HG02884 (cell line): ENCODE measurements at regions not wholly inside any gene's neighbourhood (a gene's known extent, or its start where the extent isn't known, plus 50 kb on each side); places are given as distances from the start of the nearest gene placed in this dataset.
"Not testable (repeated sequence)": the region's sequence is repeated elsewhere in the genome, so short reads cannot be mapped to it uniquely, and the experiment has no call there.

Experiments
- ATAC-seq: cut with Tn5 transposase; IDR thresholded peaks from one replicate; pipeline ENCODE4 v1.9.1; 2021; ENCODE audit warnings: mild to moderate bottlenecking, moderate library complexity; ENCODE audit not compliant: unreplicated experiment

DNA sequence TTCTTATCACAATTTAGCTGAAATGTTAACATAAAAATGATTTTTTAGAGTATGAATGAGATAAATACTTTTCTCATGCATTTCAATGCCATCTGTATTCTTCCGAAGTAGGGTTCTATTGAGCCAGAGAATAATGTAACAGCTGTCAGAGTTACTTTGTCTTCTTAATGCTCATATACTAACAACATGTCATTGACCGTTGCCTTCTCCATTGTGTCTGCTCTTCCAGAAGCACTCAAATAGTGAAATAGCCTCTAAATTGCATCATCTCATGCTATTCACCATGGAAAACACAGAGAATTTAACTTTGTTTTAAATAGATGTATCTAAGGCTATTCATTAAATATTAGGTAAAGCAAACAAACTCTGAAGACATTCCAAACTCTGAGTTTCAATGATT lies 1875.9 kb upstream of the CDH9 start:
- no peak for ATAC-seq

DNA sequence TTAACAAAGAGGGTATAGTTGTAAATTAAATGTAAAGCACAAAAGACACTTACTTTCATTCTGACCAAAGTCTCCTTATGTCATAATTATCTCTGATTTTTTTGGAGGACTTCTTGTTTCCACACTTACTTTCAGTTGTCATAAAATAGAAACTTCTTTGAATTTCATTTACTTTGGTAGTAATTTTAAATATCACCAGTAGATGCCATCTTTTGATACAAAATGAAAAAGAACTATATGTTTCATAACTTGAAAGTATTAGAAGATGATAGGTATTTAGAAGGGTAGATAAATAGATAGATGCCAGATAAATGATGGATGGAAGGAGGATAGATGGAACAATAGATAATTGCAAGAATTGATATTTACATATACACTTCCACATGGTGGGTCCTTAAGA lies 1865.3 kb upstream of the CDH9 start:
- no peak for ATAC-seq

GRCh38 chr5:28896949-28897348 lies 1858.6 kb upstream of the CDH9 start:
- no peak for ATAC-seq

DNA sequence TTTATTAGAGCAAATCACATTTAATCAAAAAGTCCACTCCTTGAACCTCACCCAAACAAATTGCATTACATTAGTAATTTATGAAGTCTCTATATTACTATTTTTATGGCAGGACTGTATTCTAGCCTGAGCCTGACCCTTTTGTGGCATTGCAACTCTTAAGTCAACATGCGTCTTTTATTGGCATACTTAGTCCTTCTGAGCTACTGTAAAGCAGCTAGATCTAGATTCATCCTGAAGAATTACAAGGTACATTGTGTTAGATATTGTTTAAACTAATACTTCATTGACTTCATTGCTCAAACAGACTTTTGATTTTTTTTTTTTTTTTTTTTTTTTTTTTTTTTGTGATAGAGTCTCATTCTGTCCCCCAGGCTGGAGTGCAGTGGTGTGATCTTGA lies 1842.5 kb upstream of the CDH9 start:
- ATAC-seq: no peak

DNA sequence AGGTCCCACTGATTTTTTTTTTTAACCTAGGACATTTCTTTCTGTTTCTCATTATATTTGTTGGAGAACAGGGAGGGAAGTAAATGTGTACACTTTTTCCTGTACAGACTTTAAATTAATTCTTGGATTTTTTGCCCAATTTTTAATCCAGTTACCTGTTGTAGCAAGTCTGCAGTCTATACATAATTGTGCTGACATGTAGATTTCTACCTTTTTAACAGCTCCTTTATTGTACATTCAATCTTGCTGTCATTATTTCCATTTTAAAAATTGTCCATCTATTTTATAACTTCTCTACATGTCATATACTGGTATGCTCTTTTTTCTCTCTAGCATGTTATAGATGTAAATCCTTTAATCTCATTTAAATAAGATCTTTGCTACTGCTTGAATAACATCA lies 1838.7 kb upstream of the CDH9 start:
- no peak for ATAC-seq

- no peak for ATAC-seq
Measured at GRCh38 chr5:28864006-28864405, 1825.6 kb upstream of the CDH9 start.

DNA sequence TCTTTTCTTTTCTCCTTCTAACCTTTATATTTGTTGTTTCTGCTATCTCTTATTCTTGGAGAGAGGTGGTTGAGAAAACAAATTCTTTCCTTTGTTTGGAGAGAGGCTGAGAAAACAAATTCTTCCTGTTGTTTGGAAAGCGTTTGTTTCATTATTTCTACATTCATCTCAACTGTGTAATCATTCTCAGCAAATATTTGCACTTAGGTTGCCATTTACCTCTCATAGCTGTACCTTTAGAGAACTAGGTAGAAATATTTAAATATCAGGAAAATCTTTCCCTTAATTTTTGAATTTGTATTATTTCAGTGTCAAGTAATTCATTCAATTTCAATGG lies 1824.4 kb upstream of the CDH9 start:
- no peak for ATAC-seq

GRCh38 chr5:28862137-28862859 lies 1823.9 kb upstream of the CDH9 start:
- ATAC-seq: no peak

GRCh38 chr5:28855626-28856025 lies 1817.2 kb upstream of the CDH9 start:
- no peak for ATAC-seq

GRCh38 chr5:28850320-28850921 lies 1812.0 kb upstream of the CDH9 start:
- no peak for ATAC-seq

GRCh38 chr5:28831042-28831441 lies 1792.7 kb upstream of the CDH9 start:
- ATAC-seq: no peak

GRCh38 chr5:28823231-28823630 lies 1784.8 kb upstream of the CDH9 start:
- no peak for ATAC-seq

DNA sequence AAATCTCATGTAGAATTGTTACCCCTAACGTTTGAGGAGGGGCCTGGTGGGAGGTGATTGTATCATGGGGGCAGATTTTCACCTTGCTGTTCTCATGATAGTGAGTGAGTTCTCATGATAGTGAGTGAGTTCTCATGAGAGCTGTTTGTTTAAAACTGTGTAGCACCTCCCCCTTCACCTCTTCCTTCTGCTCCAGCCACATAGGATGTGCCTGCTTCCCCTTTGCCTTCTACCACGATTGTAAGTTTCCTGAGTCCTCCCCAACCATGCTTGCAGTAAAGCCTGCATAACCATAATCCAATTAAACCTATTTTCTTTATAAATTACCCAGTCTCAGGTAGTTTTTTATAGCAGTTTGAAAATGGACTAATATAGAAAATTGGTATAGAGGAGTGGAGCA lies 1783.7 kb upstream of the CDH9 start:
- no peak for ATAC-seq

DNA sequence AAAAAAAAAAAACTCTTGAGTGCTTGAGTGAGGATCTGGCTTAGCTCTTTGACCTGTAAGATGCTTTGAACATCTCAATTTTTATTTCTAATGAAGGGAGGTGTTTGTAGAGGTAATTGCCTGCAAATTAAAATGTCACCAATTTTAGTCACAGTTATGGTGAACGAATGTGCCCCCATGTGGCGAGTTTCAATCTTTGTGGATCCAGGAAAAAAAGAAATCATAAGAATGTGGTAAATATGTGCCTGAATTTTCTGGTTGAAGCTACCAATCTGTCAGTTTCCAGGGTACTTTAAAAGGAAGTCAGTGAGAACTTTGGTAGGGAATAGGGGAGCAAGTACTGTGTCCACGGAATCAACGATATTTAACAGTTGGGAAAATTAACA lies 1772.4 kb upstream of the CDH9 start:
- ATAC-seq: no peak

DNA sequence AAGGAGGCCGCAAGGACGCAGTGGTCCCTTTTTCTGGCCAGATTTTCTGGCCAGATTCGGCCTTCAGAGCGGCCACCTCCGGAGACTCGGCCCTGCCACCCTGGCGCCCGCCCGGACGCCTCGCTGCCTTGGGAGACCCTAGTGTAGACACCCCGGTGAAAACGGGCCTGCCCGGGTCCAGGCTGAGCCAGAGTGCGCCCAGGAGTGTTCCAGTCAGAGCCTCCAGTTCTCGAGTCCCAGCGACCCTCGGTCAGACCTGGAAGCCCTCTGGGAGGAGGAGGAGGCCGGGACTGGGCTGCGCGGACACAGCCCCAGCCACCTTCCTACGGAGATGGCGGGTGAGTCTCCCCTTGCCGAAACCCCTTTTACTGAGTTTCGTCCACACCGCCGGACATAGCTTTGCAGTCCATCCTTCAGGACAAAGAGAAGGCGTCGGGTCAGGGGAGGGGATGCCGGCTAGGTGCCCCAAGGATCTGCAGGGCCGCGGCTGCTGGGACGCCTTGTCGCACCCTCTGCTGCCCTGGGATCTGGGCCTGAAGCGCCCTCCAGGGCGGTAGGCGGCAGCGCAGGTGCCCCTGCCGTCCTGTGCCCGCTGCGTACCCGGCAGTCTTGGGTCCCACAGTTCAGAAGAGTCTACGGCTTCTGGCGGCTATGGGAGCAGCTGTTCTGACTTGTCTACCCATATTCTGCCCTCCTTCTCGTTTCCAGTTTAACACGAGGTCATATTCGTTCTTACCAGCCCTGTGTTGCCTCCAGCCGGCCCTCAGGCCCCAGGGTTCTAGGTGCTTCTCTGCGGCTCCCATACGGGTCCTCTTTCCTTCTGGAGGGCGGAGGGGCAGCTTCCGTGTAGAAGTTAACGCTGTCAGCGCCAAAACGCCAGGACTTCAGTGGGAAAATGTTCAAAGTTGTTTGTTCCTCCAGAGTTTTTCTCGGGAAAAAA lies 1771.7 kb upstream of the CDH9 start:
- no peak for ATAC-seq

- no peak for ATAC-seq
Measured at GRCh38 chr5:28808967-28809810, 1770.8 kb upstream of the CDH9 start.

DNA sequence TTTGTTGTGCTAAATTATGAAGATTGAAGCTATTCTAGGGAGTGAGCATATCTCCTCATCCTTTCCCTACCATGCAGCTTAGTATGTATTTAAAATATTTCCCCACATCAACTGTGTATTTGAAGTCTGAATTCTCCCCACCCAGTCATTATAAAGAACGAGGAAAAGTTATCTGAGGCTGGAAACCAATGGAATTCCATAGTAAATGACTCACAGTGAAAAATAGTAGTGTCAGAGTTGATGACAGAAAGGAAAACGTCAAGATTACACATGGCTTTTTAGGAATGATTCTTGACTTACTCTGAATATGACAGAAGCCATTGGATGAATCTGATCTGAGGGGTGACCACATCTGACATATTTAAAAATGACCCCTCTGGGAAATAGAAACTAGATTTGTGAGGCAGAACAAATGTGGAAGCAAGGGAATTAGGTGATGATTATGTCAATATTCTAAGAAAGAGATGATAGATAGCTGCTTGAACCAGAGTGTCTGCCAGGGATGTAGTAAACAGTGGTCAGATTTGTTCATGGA lies 1768.9 kb upstream of the CDH9 start:
- no peak for ATAC-seq

- not testable (repeated sequence) for ATAC-seq
Measured at GRCh38 chr5:28799035-28799434, 1760.6 kb upstream of the CDH9 start.

- ATAC-seq: no peak
Measured at GRCh38 chr5:28788954-28789353, 1750.6 kb upstream of the CDH9 start.

GRCh38 chr5:28780083-28780692 lies 1741.8 kb upstream of the CDH9 start:
- no peak for ATAC-seq
